Spleen (tissue), 7 donors: ENCODE measurements at regions not wholly inside any gene's neighbourhood (a gene's known extent, or its start where the extent isn't known, plus 50 kb on each side); places are given as distances from the start of the nearest gene placed in this dataset.

Experiments
- CTCF ChIP-seq, 11 experiments: fragments of 200-600 bp in 7 of 11; fragments of 450-650 bp in 4 of 11; sonication (generic) in 4 of 11; IDR thresholded peaks in 8 of 11; conservative IDR thresholded peaks in 3 of 11; 1 replicate in 7 of 11; 2 replicates in 4 of 11; pipeline versions ENCODE4 v1.4.0 to v1.8.0; 2016 to 2021; ENCODE audit warnings: antibody characterized with exemption in 11 of 11, inconsistent platforms in 4 of 11, mild to moderate bottlenecking in 1 of 11
- POLR2A ChIP-seq, 3 donors: fragments of 450-650 bp; IDR thresholded peaks; one replicate each; pipeline ENCODE4 v1.5.1; 2017; ENCODE audit warnings: antibody characterized with exemption in 3 of 3, mild to moderate bottlenecking in 1 of 3
- donor health status: DM: no; HTN: no; CAD: no; lungs with moderate emphysema.
- donor health status: DM: no; HTN: no; CAD: no.
- donor health status: DM: no; HTN: no; CAD: no.

- TF ChIP-seq CTCF (IDR thresholded peaks at IDR 0.05 in 8 of 11, conservative IDR thresholded peaks at IDR 0.05 in 3 of 11) = no peak
- no peak for TF ChIP-seq POLR2A (IDR thresholded peaks at IDR 0.05)
These were observed 54.6 kb upstream of the TNFAIP8 start for GRCh38 chr5:119301210-119301609.
